ENCODE measurements at regions not wholly inside any gene's neighbourhood (a gene's known extent, or its start where the extent isn't known, plus 50 kb on each side); places are given as distances from the start of the nearest gene placed in this dataset.

DNA sequence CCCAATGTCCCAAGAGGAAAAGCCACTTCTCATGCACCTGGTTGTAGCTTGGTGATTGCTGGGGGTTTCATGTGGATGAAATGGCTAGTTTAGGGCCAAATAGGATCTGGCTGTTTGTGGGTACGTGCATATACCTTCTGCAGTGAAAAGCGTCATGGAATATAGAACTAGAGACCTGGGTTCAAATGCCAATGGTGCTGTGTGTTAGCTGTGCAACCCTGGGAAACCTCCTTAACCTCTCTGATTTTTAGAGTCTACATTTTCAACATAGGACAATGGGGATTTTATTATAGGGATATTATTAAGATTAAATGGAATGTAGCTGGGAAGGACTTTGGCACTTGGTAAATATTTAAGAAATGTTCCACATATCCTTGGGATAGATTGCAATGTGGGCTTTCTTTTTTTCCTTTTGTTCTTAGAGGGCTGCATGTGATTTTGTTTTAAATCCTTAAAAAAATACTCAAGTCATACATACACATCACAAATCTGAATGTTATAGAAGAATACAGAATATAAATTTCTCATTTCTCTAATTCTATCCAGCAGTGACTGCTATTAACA lies 112.6 kb upstream of the E2F8 start:
- DNase-seq: no peak

- no peak for DNase-seq
Measured at GRCh38 chr11:19352771-19353160, 112.0 kb upstream of the E2F8 start.

DNA sequence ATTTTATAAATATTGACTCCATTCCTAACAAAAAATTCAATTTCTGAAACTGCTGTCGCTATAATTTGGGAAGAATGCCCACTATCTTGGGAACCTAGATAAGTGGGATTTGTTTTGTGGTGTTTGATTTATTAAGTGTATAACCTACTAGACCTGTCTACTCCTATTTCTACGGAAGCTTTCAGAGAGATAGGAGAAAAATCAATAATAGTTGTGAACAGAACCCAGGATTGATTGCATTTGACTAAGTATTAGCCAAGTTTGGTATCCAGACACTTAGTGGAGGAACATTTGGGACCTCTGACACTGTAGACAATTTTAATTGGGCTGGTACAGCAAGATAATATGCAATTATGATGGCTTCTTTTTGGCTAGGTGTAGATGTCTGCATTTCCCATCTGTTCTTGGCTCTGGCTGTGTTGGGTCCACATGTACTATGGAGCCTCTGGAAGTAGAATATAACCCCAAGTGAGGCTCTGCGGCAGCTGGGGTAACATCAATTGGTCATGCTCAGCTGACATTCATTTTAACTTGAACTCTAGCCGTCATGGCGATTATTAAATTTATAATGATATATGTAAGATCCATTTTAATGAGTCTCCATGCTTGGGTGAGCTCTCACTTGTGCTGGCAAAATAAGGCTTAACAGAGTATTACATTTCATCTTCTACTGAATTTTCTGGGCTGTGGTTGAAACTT lies 111.5 kb upstream of the E2F8 start:
- no peak for DNase-seq

DNA sequence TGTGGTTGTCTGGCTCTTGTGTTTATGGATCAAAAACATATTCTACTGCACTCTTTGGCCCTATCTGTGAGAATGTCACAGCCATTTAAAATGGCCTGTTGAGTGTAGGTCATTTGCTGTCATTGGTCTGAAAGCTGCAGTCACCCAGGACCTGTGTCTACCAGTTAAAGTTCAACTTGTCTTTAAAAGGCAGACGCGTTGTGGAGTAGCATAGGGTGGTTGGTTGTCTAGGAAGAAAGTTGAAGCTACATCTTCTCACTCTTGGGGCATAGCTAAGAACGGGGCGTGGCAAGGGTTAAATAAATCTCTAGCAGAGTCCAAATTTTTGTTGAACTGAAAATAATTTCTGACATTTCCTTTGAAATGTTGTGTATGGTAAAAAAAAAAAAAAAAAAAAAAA lies 110.7 kb upstream of the E2F8 start:
- DNase-seq: no peak

DNA sequence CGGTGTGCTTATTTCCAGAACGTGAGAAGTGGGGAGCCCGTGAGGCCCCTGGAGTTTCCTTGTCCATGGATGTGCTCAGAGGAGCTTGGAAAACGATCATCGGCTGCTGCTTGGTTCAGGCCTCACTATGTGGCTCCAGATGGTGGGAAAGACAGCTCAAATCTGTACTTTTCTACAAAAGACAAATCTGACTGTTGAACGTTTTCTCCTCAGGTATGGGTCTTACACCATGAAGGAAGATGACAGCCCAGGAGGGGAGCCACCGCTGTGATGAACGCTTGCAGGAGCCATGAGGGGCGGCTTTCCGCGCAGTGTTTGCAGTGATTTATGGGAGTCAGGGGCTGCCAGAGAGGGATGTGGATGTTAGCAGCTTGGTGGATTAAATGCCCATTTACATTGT lies 109.4 kb upstream of the E2F8 start:
- no peak for DNase-seq

DNA sequence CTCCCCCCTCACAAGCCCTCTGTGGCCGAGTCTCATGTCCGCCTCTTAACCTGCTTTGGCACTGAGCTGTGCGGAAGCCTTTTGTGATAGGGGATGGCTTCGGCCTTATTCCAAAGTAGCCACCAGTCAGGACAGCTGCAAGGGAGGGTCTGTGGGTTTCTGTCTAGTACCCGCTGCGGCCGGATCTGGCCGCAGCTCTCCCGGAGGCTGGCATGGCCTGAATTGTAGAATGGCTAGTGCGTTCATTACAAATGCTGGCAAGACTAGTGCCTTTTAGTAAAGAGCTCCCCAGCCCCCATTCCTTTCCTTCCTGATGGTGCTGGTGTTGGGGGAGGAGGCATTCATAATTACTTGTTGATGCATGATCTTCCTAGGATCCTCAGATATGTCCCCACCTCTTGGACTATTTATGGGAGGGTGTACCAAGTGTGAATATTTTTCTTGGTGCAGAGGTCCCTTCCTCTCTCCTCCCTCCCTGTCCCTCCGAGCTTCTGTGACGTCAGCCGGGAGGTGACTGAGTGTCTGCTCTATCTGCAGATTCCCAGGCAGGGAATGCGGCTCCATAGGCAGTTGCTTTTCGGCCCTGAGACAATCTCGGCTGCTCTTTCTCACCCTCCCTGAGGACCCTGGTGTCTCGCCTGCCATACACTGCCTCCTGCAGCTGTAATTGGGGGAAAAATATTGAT lies 108.7 kb upstream of the E2F8 start:
- no peak for DNase-seq

GRCh38 chr11:19347911-19348310 lies 107.2 kb upstream of the E2F8 start:
- no peak for DNase-seq

- no peak for DNase-seq
Measured at GRCh38 chr11:19345848-19346681, 105.3 kb upstream of the E2F8 start.

- DNase-seq: no peak
Measured at GRCh38 chr11:19345519-19345847, 104.7 kb upstream of the E2F8 start.

DNA sequence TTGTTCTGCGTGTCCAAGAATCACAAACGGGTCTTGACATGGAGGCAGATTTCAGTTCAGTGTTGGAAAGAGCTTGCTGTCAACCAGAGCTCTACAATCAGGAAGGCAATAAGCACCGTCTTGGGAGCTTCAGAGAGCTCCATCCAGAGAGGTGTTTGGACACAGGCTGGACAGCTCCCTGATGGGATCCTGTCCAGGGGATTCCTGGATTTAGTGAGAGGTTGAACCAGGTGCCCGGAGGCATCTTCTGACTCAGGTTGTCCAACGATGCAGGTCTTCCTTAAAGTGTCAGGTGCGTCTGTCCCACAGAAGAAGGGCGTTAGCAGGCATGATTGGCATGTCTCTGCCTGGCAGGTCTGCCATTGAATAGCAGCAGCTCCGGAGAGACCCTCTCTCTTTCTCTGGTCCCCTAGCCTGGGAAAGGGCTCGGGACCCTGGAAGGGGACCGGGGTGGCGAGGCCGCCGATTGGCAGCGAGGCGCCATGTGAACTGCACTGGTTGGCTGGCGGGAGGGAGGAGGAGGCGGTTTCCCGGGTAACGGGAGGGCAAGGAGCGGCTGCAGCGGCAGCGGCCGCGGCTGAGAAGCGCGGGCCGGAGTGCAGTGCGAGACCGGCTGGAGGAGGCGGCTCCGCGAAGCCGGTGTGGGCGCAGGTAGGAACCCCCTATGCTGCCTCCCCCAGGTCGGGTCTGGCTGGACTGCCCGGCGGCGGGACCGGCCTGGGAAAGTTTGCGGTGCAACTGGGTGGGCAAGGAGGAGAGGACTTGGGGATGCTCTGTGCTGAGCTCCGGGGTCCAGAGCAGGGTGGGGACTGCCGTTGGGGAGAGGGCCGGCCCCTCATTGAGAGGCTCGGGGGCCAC lies 104.1 kb upstream of the E2F8 start:
- no peak for DNase-seq

- DNase-seq: no peak
Measured at GRCh38 chr11:19342036-19342435, 101.3 kb upstream of the E2F8 start.

- DNase-seq: no peak
Measured at GRCh38 chr11:19338375-19338774, 97.6 kb upstream of the E2F8 start.

GRCh38 chr11:19337779-19338178 lies 97.0 kb upstream of the E2F8 start:
- no peak for DNase-seq

DNA sequence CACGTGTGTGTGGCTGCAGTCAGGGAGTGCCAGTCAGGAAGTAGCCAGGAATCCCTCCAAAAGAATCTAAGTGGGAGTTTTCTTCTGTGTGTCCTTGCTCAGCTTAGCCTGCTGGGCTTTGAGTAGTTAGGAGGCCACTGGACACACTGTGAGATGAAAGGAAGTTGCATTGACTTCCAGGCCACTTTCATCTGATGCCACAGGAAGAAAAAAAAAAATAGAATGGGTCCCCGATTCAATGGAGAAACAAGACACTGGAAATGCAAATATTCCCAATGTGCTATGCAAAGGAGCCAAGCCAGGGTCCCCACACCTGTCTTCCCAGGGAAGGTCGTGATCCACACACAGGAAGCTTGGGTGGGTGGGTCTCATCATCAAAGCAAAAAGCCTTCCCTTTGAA lies 95.6 kb upstream of the E2F8 start:
- DNase-seq: no peak

DNA sequence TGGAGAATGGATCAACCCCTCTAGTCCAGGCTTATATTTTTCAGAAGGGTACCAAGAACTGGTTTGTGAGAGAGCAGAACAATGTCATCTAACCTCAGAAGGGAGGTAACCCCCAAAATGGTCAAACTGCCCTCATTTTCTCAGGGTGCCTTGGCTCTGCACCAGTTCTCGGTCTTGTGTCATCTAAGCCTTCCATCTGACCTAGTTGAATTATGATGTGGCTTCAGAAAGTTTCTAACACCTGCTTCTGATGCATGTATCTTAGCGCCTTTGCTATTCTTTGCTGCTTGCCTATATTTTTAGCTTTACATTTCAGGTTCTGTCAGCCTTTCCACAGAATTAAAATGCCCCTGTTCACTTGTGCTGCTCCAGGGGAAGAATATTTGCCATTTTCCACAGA lies 91.7 kb upstream of the E2F8 start:
- DNase-seq: no peak

GRCh38 chr11:19330416-19330815 lies 89.7 kb upstream of the E2F8 start:
- DNase-seq: no peak

GRCh38 chr11:19329970-19330369 lies 89.2 kb upstream of the E2F8 start:
- DNase-seq: no peak

DNA sequence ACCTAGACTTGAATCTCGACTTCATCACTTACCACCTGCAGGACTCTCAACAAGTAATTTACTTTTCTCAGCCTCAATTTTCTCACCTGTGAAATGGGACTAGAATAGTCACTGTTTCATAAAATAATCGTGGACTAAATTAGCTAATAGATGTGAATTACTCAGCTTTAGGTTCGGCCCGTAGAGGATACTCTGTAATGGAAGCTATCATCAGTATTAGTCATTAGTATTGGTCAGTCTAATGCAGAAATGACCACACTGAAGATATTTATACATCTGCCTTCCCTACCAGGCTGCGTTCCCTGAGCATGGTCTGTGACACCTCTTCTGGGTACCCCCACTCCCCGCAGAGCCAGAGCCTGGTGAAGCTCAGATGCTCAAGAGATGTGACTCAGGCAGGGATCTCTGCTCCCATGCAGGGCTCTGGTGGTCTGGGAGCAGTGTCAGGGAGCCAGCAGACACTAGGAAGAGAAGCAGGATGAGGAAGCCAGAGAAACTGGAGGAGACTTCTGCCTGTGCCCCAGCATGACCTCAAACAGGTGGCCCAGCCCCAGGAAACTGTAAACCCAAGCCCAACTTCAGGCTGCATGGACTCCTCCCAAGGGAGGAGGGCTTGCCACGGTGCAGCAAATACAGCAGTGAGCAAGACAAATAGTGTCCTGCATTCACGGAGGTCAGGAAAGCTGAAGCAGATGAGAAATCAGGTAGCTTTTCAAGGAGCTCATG lies 88.0 kb upstream of the E2F8 start:
- DNase-seq: no peak

- no peak for DNase-seq
Measured at GRCh38 chr11:19327280-19327679, 86.5 kb upstream of the E2F8 start.

GRCh38 chr11:19326499-19326898 lies 85.8 kb upstream of the E2F8 start:
- no peak for DNase-seq

- DNase-seq: no peak
Measured at GRCh38 chr11:19323502-19323901, 82.8 kb upstream of the E2F8 start.

- no peak for DNase-seq
Measured at GRCh38 chr11:19321351-19321750, 80.6 kb upstream of the E2F8 start.
